HG03378 (cell line): ENCODE measurements at regions not wholly inside any gene's neighbourhood (a gene's known extent, or its start where the extent isn't known, plus 50 kb on each side); places are given as distances from the start of the nearest gene placed in this dataset.
"Not testable (repeated sequence)": the region's sequence is repeated elsewhere in the genome, so short reads cannot be mapped to it uniquely, and the experiment has no call there.

Experiments
- ATAC-seq: cut with Tn5 transposase; IDR thresholded peaks from one replicate; pipeline ENCODE4 v1.9.1; 2021; ENCODE audit warnings: mild to moderate bottlenecking, moderate library complexity; ENCODE audit not compliant: unreplicated experiment

DNA sequence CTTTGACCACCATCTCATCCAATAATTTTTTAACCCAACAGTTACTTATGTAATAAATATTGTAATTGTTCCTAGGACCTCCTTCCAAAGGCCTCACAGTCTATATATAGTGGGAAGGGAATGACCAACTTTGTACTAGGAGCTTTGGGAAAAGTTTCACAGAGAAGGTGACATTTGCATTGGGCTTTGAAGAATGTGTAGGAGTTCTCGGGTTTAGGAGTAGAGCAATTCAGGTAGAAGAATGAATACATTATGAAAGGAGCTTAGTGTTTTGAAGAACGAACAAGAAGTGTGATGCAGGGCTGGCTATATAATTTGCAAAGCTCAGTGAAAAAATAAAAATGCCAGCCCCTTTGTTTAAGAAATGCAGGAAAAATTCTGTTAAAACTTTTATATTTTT lies 330.4 kb upstream of the DEPDC1 start:
- no peak for ATAC-seq

DNA sequence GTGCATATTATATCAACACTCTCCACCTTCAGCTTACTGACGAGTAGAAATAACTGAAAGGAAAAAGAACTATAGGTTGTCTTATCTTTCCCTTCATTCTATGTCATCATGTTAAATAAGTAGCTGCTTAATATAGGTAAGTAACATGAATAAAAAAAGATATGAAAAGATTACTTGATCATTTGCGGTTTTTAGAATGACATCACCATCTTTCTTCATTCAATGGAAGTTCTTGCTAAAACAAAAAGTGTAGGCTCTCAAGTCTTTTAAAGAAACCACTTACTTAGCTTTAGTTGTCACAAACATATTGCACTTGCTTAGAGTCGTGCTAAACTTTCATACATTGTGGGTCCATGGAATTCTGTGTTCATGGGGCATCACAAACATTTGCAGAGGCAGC lies 331.1 kb upstream of the DEPDC1 start:
- ATAC-seq, result no peak

DNA sequence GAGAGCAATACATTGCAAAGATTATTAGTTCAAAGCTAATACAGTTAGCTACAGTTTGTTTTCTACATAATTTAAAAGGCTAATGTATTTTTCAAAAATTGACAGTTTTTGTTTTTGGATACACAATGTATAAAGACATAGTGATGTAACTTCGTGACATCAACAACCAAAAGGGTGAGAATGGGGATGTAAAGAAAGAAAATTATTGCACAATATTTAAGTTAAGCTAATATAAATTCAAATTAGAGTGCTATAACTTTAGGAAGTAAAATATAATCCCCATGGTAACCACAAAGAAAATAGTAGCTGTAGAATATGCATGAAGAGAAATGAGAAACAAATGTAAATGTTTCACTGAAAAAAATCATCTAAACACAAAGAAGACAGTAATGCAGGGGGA lies 334.4 kb upstream of the DEPDC1 start:
- ATAC-seq, result no peak

DNA sequence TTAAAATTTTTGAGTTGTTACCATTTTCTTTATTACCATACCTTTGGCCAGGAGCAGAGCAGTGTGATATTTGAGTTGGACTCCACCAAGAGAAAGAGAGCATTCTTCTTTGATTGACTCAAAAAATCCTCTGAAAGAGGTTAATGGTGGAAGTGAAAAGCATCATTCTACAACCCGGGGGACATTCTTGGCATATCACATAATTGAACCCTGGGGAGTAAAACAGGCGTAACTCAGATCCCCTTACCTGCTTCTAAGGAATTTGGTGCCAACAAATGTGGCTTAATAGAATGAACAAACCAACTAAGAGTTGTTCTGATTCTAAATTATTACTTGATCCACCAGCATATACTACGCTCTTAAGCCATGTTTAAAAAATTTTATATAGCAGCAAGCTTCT lies 351.1 kb upstream of the DEPDC1 start:
- no peak for ATAC-seq

DNA sequence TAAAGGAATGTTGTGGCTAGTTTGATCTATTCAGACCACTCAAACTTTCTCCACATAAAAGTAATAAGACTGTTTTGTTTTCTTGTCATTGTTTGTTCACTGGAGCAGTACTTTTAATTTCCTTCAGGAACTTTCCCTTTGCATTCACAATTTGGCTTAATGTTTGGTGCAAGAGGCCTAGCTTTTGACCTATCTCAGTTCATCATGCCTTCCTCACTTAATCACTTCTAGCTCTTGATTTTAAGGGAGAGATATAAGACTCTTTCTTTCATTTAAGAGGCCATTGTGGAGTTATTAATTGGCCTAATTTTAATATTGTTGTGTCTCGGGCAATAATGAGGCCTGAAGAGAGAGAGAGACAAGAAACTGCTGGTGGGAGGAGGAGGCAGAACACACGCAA lies 371.7 kb upstream of the DEPDC1 start:
- ATAC-seq, result no peak

DNA sequence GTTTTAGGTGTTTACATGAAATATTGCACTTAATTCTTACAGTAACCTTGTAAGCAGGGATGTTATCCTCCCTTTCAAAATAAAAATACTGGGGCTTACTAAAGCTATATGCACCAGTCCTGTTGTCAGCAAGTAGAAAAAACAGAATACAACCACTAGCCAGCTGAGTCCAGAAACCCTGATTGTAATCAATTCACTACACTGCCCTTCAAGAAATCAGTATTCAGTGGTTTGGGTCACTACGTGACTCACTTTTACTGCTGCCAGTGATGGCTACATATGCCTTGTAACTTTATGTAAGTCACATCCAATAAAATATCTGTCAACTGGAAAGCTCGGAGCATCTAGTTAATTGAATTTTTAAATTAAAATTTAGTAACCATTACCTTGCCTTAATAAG lies 376.3 kb upstream of the DEPDC1 start:
- ATAC-seq, result no peak

DNA sequence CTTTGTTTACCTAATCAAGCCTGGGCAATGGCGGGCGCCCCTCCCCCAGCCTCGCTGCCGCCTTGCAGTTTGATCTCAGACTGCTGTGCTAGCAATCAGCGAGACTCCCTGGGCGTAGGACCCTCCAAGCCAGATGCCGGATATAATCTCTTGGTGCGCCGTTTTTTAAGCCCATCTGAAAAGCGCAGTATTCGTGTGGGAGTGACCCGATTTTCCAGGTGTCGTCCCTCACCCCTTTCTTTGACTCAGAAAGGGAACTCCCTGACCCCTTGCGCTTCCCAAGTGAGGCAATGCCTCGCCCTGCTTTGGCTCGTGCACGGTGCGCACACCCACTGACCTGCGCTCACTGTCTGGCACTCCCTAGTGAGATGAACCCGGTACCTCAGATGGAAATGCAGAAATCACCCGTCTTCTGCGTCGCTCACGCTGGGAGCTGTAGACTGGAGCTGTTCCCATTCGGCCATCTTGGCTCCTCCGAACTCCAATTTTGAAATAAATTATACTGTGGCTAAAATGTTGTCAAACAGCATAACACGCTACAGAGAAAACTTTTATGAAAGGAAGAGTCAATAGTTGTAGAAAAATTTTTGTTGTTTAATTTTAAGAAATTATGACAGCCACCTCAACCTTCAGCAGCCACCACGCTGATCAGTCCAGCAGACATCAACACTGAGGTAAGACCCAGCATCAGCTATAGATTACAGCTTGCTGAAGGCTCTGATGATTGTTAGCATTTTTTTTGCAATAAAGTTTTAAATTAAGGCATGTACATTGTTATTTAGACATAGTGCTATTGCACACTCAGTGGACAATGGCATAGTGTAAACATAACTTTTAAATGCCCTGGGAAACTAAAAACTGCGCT lies 384.7 kb upstream of the DEPDC1 start:
- not testable (repeated sequence) for ATAC-seq

DNA sequence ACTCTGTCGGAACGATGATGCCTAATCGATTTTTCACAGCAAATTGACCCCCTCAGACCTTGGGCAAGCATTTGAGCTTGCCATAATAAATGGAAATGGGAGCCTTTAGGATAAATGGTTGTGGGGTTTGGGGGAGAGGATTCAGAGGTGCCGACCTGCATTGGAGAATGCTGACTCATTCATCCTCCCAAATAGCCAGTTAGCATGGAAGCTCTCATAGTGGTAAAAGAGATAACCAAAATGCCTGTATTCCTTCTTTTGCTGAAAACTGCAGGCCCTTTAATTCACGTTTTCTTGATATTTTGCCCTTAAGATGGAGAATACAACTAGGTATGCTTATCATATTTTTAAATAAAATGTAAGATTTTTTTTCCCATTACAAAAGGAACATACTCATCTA lies 392.6 kb upstream of the DEPDC1 start:
- ATAC-seq, result no peak

DNA sequence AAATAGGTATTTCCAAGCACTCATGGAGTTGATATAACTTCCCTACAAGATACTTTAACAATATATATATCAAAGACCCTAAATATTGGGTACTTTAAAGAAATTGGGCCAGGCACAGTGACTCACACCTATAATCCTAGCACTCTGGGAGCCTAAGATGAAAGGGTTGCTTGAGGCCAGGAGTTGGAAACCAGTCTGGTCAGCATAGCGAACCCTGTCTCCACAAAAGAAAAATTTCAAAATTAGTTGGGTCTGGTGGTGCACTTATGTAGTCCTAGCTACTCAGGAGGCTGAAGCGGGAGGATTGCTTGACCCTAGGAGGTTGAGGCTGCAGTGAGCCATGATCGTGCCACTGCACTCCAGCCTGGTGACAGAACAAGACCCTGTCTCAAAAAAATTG lies 393.9 kb upstream of the DEPDC1 start:
- ATAC-seq, result no peak

DNA sequence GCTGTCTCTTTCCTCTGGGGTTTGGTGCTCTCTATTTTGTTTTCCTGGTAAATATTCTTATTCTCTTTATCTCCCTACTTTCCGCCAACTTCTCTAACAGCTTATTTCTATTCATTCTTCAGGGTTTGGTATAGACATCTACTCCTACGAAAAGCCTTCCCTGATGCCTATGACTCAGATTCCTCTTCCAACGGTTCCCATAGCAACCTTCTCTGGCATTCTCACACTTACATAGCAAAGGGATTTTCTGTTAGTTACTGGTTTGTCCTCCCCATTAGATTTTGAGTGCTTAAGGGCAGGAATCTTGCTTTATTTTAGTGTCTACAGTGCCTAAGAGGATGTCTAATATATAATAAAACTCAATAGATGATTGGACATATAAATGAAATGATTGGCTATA lies 407.6 kb upstream of the DEPDC1 start:
- ATAC-seq, result no peak

DNA sequence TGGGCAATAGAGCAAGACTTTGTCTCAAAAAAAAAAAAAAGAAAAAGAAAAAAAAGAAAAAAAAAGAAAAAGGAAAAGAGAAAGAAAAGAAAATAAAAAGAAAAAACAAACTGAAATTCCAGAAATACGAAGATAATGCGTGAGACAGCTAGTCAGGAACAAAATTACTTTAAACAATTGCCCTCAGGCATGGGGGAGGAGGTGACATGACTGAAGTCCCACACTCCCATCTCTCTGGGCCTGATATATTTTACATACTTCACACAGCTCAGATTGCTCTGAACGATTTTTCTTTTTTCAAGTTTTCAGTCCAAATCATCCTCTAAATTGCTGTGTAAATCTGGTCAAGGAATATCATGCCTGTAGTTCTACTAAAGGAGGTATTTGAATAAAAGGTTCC lies 409.5 kb upstream of the DEPDC1 start:
- no peak for ATAC-seq

DNA sequence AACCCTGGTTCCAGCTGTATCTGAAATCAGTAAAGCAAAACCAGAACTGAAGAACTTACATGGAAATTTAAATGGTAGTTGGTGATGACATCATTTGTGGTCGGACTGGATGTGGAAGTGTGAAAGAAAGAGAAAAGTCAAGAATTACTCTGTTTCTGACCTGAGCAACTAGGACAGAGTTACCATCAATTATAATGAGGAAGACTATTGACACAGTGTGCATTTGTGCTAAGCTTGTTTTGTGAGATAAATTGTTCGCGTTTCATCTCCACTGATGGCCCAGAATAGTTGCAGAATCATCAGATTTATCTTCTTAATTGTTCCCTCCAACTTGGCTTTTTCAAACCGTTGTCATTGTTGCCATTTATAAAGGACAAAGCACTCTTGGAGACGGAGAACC lies 410.6 kb upstream of the DEPDC1 start:
- no peak for ATAC-seq

DNA sequence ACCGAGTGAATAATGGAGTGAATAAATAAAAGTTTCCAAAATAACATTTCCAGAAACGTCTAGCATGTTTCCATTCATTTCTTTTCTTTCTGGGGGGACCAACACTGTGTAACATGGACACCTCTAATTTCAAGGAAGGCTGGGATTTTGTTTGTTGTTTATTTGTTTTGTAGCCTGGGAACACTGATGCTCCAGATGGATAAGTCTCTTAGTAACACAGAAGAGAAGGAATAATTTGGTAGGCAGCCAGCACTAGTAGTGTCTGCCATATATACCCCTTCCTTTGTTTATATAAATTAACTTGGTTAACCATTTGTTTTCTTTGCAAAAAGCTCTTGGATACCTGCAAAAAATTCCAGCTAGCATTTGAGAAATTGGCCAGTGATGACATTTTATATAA lies 411.4 kb upstream of the DEPDC1 start:
- ATAC-seq, result no peak

DNA sequence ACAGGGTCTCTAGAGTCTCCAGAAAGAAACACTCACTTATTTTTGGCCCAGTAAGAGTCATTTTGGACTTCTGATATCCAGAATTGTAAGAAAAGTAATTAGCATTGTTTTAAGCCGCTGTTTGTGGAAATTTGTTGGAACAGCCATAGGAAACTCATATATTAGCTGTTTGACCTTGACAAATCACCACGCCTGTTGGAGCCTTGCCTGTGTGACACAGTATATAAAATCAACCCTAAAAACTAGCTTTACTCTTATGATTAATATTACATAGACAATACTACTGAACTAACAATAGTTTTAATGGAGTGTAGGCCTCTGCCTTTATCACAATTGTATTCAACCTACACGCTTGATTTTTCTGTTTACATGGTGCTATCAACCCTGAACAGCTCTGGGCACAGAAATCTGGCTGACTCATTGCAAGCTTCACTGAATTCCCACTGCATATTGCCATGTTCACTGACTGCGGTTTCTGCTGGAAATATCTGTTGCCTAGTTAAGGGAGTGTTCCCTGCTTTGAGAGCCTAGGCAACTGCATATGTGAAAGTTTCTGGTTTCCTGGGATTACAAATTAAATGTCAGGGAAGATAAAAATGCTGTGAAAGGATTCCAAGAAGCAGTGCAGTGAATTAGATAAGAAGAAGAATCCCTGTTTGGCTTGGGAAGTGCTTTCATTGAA lies 419.5 kb upstream of the DEPDC1 start:
- no peak for ATAC-seq

DNA sequence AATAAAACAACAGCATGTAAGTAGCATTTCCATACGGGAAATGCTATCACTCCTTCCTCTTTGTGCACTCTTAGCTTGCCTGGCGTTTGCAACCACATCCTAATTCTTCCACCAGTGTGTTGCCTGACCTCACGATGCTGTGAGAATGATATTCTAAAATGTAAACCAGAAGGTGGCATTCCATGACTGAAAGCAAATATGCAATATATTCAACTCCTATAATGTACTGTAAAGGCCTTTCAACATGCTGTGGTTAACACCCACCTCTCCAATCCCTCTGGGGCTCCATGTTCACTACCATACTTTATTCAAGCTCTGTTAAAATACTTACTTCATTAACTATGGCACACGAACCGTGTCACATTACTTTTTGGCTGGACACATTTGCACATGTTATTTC lies 420.6 kb upstream of the DEPDC1 start:
- ATAC-seq, result no peak

DNA sequence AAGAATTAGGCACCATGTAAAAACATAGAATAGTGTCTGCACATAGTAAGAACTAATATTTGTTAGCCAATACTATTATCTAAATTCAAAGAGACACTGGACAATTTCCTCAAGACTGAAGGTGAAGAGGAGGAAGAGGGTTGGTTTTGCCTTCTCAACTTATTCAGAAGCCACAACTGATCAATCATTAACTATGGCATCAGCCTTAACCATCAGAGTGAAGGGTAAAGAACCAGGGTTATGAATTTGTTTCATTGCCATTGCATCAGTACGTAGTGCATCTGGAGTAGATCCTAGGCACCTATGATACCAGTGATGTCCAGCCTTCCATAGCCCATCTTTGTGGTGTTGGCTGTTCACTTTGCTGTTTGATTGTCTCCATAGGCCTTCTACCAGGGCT lies 421.7 kb upstream of the DEPDC1 start:
- no peak for ATAC-seq

DNA sequence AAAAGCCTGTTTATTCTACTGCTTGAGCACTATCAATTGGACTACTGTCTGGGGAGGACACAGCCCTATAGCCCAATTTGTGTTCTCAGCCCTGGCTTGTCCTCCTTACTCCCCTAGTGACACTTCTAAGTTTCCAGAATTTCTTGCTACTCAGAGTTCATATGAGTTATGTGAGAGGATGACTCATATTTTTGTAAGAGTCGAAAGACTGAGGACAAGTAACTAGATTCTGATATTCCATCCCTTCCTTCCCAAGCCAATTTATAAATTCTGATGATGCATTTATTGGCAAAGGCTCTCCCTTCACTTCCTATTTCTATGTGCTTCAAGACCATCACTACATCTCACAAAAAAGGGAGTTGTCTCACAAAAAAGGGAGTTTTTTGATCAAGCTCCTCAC lies 422.2 kb upstream of the DEPDC1 start:
- ATAC-seq, result no peak

DNA sequence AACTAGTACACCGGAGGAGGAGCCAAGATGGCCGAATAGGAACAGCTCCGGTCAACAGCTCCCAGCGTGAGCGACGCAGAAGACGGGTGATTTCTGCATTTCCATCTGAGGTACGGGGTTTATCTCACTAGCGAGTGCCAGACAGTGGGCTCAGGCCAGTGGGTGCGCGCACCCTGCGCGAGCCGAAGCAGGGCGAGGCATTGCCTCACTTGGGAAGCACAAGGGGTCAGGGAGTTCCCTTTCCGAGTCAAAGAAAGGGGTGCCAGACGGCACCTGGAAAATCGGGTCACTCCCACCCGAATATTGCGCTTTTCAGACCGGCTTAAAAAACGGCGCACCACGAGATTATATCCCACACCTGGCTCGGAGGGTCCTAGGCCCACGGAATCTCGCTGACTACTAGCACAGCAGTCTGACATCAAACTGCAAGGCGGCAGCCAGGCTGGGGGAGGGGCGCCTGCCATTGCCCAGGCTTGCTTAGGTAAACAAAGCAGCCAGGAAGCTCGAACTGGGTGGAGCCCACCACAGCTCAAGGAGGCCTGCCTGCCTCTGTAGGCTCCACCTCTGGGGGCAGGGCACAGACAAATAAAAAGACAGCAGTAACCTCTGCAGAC lies 426.7 kb upstream of the DEPDC1 start:
- not testable (repeated sequence) for ATAC-seq

DNA sequence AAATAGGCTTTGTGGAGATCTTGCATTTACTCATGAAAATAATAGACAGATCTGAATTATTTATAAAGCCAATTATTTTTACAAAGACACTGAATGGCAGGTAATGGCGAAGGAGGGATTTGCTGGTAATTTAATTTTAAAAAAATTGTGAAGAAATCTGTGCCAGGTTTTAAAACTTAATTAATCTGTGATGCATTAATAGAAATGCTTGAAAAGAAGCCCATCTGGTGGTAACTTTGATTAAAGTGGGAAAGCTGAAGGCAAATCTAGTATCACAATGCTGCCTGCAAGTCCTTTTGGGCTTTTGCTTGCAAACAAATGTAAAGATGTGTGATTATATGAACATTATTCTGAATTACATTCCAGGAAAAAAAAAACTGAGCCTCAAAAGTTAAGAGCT lies 433.2 kb upstream of the DEPDC1 start:
- ATAC-seq, result no peak

DNA sequence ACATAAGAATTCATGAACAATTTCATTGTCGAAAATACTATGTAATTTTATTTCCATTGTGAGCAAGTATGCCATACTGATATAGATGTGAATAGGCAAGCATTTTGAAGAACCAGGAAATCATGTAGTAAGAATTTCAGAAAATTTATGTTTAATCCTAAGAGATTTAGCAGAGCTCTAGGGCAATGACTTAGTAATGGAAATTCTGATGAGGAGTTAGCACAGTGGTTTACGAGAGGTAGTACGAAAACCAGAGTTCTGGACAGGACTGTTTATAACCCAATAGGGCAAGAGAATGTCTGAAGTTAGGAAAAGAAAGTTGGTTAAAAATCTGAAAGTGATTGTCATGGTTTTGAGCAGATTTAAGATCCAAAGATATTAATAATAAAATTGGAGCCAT lies 439.6 kb upstream of the DEPDC1 start:
- no peak for ATAC-seq

DNA sequence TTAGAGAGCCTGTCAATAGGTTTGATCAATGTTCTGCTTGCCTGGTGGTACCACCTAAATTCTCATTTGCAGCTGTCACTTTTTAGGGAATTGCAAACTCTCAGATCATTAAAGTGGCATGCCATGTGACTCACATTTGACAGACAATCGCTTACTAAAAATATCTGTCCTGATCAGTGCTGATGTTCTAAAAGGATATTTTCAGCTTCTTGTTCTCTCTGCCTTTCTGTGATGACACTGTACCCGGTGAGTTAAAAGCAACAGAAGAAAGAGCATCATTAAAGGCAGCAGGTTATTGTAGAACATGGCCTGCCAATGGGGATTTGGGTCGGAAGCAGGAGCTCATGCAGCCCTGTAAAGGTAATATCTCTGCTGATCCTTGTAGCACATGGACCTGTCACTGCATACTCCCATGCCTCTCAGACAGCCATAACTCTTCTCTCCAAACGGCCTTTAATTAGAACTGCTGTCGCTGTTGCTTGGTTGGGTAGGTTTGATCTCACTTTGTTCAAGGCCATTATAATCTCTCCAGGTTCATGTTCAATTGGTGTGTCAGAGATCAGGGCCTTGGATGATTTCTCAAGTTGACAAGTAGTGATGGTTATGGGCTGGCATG lies 441.3 kb upstream of the DEPDC1 start:
- no peak for ATAC-seq

DNA sequence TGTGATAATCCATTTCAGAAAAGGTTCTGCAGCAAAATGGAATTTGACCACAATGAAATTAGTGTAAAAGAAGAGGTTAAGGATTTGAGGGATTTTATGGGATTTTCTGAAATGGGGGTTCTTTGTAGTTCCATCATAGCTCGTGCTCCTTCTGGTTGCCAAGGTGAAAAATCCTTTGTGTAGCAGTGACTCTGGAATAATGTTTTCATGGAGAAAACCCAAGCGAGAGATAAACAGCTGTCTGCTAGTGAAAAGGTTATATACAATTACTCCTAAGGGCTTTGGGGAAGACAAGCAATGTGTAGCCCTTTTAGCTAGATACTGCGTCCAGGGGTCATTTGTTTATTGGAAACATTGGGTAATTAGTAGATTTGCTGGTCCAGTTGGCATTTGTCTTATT lies 453.2 kb upstream of the DEPDC1 start:
- ATAC-seq, result no peak
